Panc1 (cell line): ENCODE measurements at regions not wholly inside any gene's neighbourhood (a gene's known extent, or its start where the extent isn't known, plus 50 kb on each side); places are given as distances from the start of the nearest gene placed in this dataset.

Source experiments
- ATAC-seq: fragments of 200-7000 bp; cut with Tn5 transposase; 2 replicates; pipeline ENCODE4 v1.9.1; 2020; ENCODE audit warnings: mild to moderate bottlenecking, moderate library complexity
- BruUV-seq: library from RNA; stranded (reverse); fragments of 400-500 nt; replicated peaks from 2 replicates; lab custom pipeline; 2021; lab: Mats Ljungman, UMichigan
- CTCF ChIA-PET: fragments of 300-600 bp; sonication (Branson Sonifier 250); formaldehyde crosslinking; loops from one replicate; lab custom pipeline; 2022; ENCODE audit warnings: antibody characterized with exemption; lab: Charles Lee
- POLR2A ChIA-PET: fragments of 300-600 bp; sonication (Branson Sonifier 250); formaldehyde crosslinking; loops from one replicate; lab custom pipeline; 2022; ENCODE audit warnings: antibody characterized with exemption; lab: Charles Lee
- DNase-seq: peaks from one replicate; pipeline ENCODE4 v3.0.0-alpha.2; 2010; ENCODE audit warnings: low read depth, low spot score
- H3K27ac ChIP-seq: 2 replicates; pipeline ENCODE4 v1.5.1; 2011; ENCODE audit warnings: mild to moderate bottlenecking, low read length, inconsistent platforms
- H3K27me3 ChIP-seq: fragments of 200-500 bp; sonication (Bioruptor generic); 2 replicates; pipeline ENCODE4 v1.6.0; 2014; ENCODE audit warnings: low read length, inconsistent platforms; ENCODE audit not compliant: control insufficient read depth, insufficient read depth
- H3K36me3 ChIP-seq: fragments of 200-500 bp; sonication (Bioruptor generic); 2 replicates; pipeline ENCODE4 v1.5.1; 2014; ENCODE audit warnings: inconsistent platforms, mild to moderate bottlenecking, low read length, moderate library complexity; ENCODE audit not compliant: control insufficient read depth, insufficient read depth
- H3K4me1 ChIP-seq: 2 replicates; pipeline ENCODE4 v1.5.1; 2011; ENCODE audit warnings: inconsistent platforms, mild to moderate bottlenecking, low read length, moderate library complexity; ENCODE audit not compliant: control insufficient read depth, insufficient read depth
- H3K4me3 ChIP-seq, 2 experiments: 2 replicates each; pipeline ENCODE4 v1.5.1; 2011 to 2012; ENCODE audit warnings: low read depth in 2 of 2, low read length in 2 of 2, mild to moderate bottlenecking in 2 of 2, inconsistent platforms in 1 of 2, moderate library complexity in 1 of 2
- H3K9me3 ChIP-seq: fragments of 200-500 bp; sonication (Bioruptor generic); 2 replicates; pipeline ENCODE4 v1.5.1; 2014; ENCODE audit warnings: low read depth, mild to moderate bottlenecking, inconsistent platforms, low read length, moderate library complexity; ENCODE audit not compliant: control insufficient read depth, insufficient read depth
- CTCF ChIP-seq: fragments of 450-650 bp; IDR thresholded peaks from 2 replicates; pipeline ENCODE4 v1.5.1; 2017; ENCODE audit warnings: mild to moderate bottlenecking
- POLR2AphosphoS5 ChIP-seq: IDR thresholded peaks from 2 replicates; pipeline ENCODE4 v1.6.1; 2012; ENCODE audit warnings: mild to moderate bottlenecking, low read depth, low read length, moderate library complexity
- REST ChIP-seq, 2 experiments: IDR thresholded peaks; 2 replicates each; pipeline ENCODE4 v1.6.1; 2011 to 2012; ENCODE audit warnings: low read depth in 2 of 2, control low read depth in 1 of 2, low read length in 1 of 2, mild to moderate bottlenecking in 1 of 2, moderate library complexity in 1 of 2; ENCODE audit not compliant: insufficient read depth in 1 of 2
- SIN3A ChIP-seq: IDR thresholded peaks from 2 replicates; pipeline ENCODE4 v1.6.1; 2012; ENCODE audit warnings: low read depth, mild to moderate bottlenecking, low read length, moderate library complexity, borderline replicate concordance; ENCODE audit not compliant: insufficient read depth
- TCF7L2 ChIP-seq: IDR thresholded peaks from 2 replicates; pipeline ENCODE4 v1.6.1; 2011; ENCODE audit warnings: mild to moderate bottlenecking, low read depth, low read length, inconsistent platforms
- in situ Hi-C: cut with HindIII; loops from 2 replicates; pipeline ENCODE4 v1.10.0; 2016; ENCODE audit warnings: low sequenced_read_pairs, low pct_unique_long_range_greater_than_20kb
- intact Hi-C: fragments of 100-400 bp; cut with micrococcal nuclease; formaldehyde crosslinking; loops from one replicate; pipeline ENCODE4 v1.10.0; 2022; ENCODE audit not compliant: unreplicated experiment

GRCh38 chr1:86277936-86278335 lies 118.2 kb downstream of the ODF2L start:
- peaks cover 17% of the 10 kb centered on the region for H3K27me3 ChIP-seq
- ChIA-PET POLR2A (no interaction called here), CTCF (no interaction called here)
- intact Hi-C loops (no loop called here), in situ Hi-C loops (no loop called here)
- ATAC-seq (peak; percentile 45; the same call in 1 of the 2 replicates), DNase-seq (no peak)
- no TSS peak for BruUV-seq
- no peak overlapping the region for H3K27ac ChIP-seq
- no peaks in the 10 kb centered on the region for H3K4me1 ChIP-seq
- no peak overlapping the region for H3K4me3 ChIP-seq
- H3K9me3 ChIP-seq, result no peaks in the 10 kb centered on the region
- TF ChIP-seq TCF7L2 (no peak), SIN3A (no peak), REST (IDR thresholded peaks at IDR 0.05; ENCODE audit: insufficient read depth in 1 of 2, low read depth in 2 of 2, low read length in 1 of 2) (no peak), CTCF (no peak), POLR2AphosphoS5 (no peak)
- no peaks in the 10 kb centered on the region for H3K36me3 ChIP-seq

GRCh38 chr1:86273066-86273465 lies 116.5 kb upstream of the COL24A1 start:
- no peak for ATAC-seq
- H3K9me3 ChIP-seq, result no peaks in the 10 kb centered on the region
- H3K27ac ChIP-seq, result no peak overlapping the region
- CTCF ChIA-PET, result no interaction called here
- H3K27me3 ChIP-seq, result peaks cover 9% of the 10 kb centered on the region; the same call in 1 of the 2 replicates
- H3K36me3 ChIP-seq, result no peaks in the 10 kb centered on the region
- DNase-seq, result no peak
- TF ChIP-seq REST (IDR thresholded peaks at IDR 0.05; ENCODE audit: insufficient read depth in 1 of 2, low read depth in 2 of 2, low read length in 1 of 2) (no peak), CTCF (no peak), TCF7L2 (no peak), POLR2AphosphoS5 (no peak), SIN3A (no peak)
- no peaks in the 10 kb centered on the region for H3K4me1 ChIP-seq
- no peak overlapping the region for H3K4me3 ChIP-seq
- in situ Hi-C loops (no loop called here), intact Hi-C loops (no loop called here)
- BruUV-seq, result no TSS peak
- POLR2A ChIA-PET, result no interaction called here
